PC-9 (cell line): ENCODE measurements at regions not wholly inside any gene's neighbourhood (a gene's known extent, or its start where the extent isn't known, plus 50 kb on each side); places are given as distances from the start of the nearest gene placed in this dataset.

Experiments
- BruUV-seq: library from RNA; stranded (reverse); fragments of 400-500 nt; replicated peaks from 2 replicates; lab custom pipeline; 2021; lab: Mats Ljungman, UMichigan
- CTCF ChIA-PET: fragments of 300-600 bp; sonication (Branson Sonifier 250); formaldehyde crosslinking; loops from one replicate; lab custom pipeline; 2022; ENCODE audit warnings: antibody characterized with exemption; lab: Charles Lee
- POLR2A ChIA-PET: fragments of 300-600 bp; sonication (Branson Sonifier 250); formaldehyde crosslinking; loops from one replicate; lab custom pipeline; 2022; ENCODE audit warnings: antibody characterized with exemption; ENCODE audit not compliant: unreplicated experiment; lab: Charles Lee
- DNase-seq, 2 experiments: peaks; one replicate each; pipeline versions ENCODE4 v3.0.0 to v3.0.0-alpha.2; 2015 to 2022; ENCODE audit warnings: mixed read lengths in 1 of 2
- H2AFZ ChIP-seq: fragments of 200-600 bp; sonication (generic); 2 replicates; pipeline ENCODE4 v1.8.1; 2017; ENCODE audit warnings: antibody characterized with exemption
- H3F3A ChIP-seq: fragments of 200-600 bp; sonication (generic); 2 replicates; pipeline ENCODE4 v1.8.1; 2017; ENCODE audit warnings: antibody characterized with exemption, mild to moderate bottlenecking, low read depth; ENCODE audit not compliant: insufficient read depth
- H3K27ac ChIP-seq: fragments of 200-600 bp; sonication (generic); 2 replicates; pipeline ENCODE4 v1.6.1; 2016; ENCODE audit warnings: mixed run types
- H3K27me3 ChIP-seq: fragments of 200-600 bp; sonication (generic); 2 replicates; pipeline ENCODE4 v1.6.1; 2016; ENCODE audit warnings: low read depth, mixed run types; ENCODE audit not compliant: insufficient read depth
- H3K36me3 ChIP-seq: fragments of 200-600 bp; sonication (generic); 2 replicates; pipeline ENCODE4 v1.6.1; 2016; ENCODE audit warnings: low read depth, mixed run types
- H3K4me1 ChIP-seq: fragments of 200-600 bp; sonication (generic); replicated peaks from 2 replicates; pipeline ENCODE4 v1.6.1; 2016; ENCODE audit warnings: mixed run types; ENCODE audit not compliant: insufficient read depth
- H3K4me2 ChIP-seq: fragments of 200-600 bp; sonication (generic); 2 replicates; pipeline ENCODE4 v1.6.1; 2017; ENCODE audit warnings: mixed run types
- H3K4me3 ChIP-seq: fragments of 200-600 bp; sonication (generic); 2 replicates; pipeline ENCODE4 v1.6.1; 2016; ENCODE audit warnings: mixed run types
- H3K79me2 ChIP-seq: fragments of 200-600 bp; sonication (generic); 2 replicates; pipeline ENCODE4 v1.6.1; 2017; ENCODE audit warnings: low read depth, mixed run types
- H3K9me2 ChIP-seq: fragments of 200-600 bp; sonication (generic); 2 replicates; pipeline ENCODE4 v1.8.1; 2017; ENCODE audit warnings: mild to moderate bottlenecking; ENCODE audit not compliant: insufficient read depth
- H3K9me3 ChIP-seq: fragments of 200-600 bp; sonication (generic); 2 replicates; pipeline ENCODE4 v1.8.1; 2016; ENCODE audit warnings: low read depth; ENCODE audit not compliant: insufficient read depth
- H4K20me1 ChIP-seq: fragments of 200-600 bp; sonication (generic); 2 replicates; pipeline ENCODE4 v1.8.1; 2017; ENCODE audit not compliant: insufficient read depth
- EZH2 ChIP-seq: fragments of 200-600 bp; sonication (generic); IDR thresholded peaks from 2 replicates; pipeline ENCODE4 v1.8.0; 2017; ENCODE audit warnings: antibody characterized with exemption, low read depth
- intact Hi-C: fragments of 100-400 bp; cut with micrococcal nuclease; formaldehyde crosslinking; loops from one replicate; pipeline ENCODE4 v1.10.0; 2022; ENCODE audit not compliant: unreplicated experiment
- TF ChIP-seq, protein P1 (sequence below): fragments of 200-600 bp; sonication (generic); conservative IDR thresholded peaks from 2 replicates; pipeline ENCODE4 v1.6.1; 2017; ENCODE audit warnings: mixed run types, antibody characterized with exemption, mild to moderate bottlenecking, moderate library complexity

DNA sequence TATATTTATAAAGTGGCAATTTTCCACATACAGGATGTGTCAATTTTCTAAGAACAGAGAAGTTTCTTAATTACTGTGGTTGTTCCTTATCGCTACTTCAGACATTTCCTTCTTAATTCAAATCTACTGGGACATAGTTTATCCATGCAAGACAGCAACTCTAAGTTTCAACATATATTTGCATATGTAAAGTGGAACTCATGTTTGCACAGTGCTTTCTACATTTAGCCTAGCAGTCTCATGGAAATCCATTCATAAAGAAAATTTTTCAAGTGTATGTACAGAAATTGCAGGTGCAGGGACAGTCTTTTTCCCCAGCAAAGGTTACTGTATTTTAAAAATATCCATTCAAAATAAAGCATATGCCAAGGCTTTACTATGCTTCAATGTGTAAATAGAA, 956.7 kb upstream of the SEL1L start:
- Histone ChIP-seq H3K4me2 (no peak overlapping the region), H3K9me3 (no peaks in the 10 kb centered on the region), H3K27me3 (no peaks in the 10 kb centered on the region), H3K79me2 (no peaks in the 10 kb centered on the region), H3K27ac (no peak overlapping the region), H3K9me2 (no peaks in the 10 kb centered on the region), H3K4me1 (no peaks in the 10 kb centered on the region), H3K36me3 (no peaks in the 10 kb centered on the region), H2AFZ (no peak overlapping the region), H3K4me3 (no peak overlapping the region), H3F3A (no peaks in the 10 kb centered on the region), H4K20me1 (no peaks in the 10 kb centered on the region)
- ChIA-PET CTCF (no interaction called here), POLR2A (no interaction called here)
- no TSS peak for BruUV-seq
- TF ChIP-seq EZH2, result no peak
- TF ChIP-seq, protein P1, sequence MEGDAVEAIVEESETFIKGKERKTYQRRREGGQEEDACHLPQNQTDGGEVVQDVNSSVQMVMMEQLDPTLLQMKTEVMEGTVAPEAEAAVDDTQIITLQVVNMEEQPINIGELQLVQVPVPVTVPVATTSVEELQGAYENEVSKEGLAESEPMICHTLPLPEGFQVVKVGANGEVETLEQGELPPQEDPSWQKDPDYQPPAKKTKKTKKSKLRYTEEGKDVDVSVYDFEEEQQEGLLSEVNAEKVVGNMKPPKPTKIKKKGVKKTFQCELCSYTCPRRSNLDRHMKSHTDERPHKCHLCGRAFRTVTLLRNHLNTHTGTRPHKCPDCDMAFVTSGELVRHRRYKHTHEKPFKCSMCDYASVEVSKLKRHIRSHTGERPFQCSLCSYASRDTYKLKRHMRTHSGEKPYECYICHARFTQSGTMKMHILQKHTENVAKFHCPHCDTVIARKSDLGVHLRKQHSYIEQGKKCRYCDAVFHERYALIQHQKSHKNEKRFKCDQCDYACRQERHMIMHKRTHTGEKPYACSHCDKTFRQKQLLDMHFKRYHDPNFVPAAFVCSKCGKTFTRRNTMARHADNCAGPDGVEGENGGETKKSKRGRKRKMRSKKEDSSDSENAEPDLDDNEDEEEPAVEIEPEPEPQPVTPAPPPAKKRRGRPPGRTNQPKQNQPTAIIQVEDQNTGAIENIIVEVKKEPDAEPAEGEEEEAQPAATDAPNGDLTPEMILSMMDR, result no peak
- no peak for DNase-seq
- intact Hi-C loops, result no loop called here

DNA sequence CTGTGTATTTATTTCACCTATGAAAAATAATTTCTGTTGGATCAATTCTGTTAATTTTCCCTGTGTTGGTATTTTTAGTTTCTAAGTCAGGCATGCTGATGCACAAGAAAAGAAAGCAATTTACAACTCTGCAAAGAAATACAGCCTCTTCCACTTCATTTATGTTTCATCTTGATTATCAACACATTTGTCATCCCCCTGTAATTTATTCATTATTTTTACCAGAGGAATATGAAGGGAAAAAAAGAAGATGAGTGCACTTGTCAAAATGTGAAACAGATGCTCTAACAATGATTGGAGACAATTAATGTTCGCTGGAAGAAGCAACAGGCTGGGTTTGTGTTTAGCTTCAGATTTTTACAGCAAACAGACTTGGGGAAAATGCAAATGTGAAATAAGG, 958.5 kb upstream of the SEL1L start:
- Histone ChIP-seq H3K9me2 (no peaks in the 10 kb centered on the region), H3K4me1 (no peaks in the 10 kb centered on the region), H3K27me3 (no peaks in the 10 kb centered on the region), H3K36me3 (no peaks in the 10 kb centered on the region), H3F3A (no peaks in the 10 kb centered on the region), H3K4me3 (no peak overlapping the region), H3K4me2 (no peak overlapping the region), H4K20me1 (no peaks in the 10 kb centered on the region), H3K9me3 (no peaks in the 10 kb centered on the region), H3K27ac (no peak overlapping the region), H3K79me2 (no peaks in the 10 kb centered on the region), H2AFZ (no peak overlapping the region)
- BruUV-seq, result no TSS peak
- CTCF ChIA-PET, result no interaction called here
- DNase-seq, result no peak
- POLR2A ChIA-PET, result no interaction called here
- intact Hi-C loops, result no loop called here
- TF ChIP-seq, protein P1, result no peak
- no peak for TF ChIP-seq EZH2

DNA sequence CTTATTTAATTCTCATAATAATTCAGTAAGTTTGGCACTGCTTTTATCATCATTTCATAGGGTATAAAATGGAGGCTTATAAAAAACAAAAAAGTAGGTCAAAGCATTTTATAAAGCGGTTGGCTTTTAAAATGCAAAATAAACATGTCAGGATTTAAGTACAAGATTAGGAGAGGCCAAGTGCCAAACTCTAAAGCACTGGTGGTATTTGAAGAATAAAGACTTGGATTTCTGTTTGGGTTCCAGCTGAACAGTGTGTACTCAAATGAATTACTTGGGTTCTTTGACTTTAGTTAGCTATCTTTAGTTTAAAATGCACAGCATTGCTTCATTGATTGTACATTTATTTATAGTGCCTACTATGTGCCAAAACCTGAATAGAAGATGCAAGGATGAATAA, 966.6 kb upstream of the SEL1L start:
- intact Hi-C loops, result no loop called here
- POLR2A ChIA-PET, result no interaction called here
- Histone ChIP-seq H3K9me3 (no peaks in the 10 kb centered on the region), H3K4me3 (no peak overlapping the region), H3K36me3 (no peaks in the 10 kb centered on the region), H3K4me2 (no peak overlapping the region), H2AFZ (no peak overlapping the region), H4K20me1 (no peaks in the 10 kb centered on the region), H3K27ac (no peak overlapping the region), H3K9me2 (no peaks in the 10 kb centered on the region), H3K79me2 (no peaks in the 10 kb centered on the region), H3K27me3 (no peaks in the 10 kb centered on the region), H3K4me1 (no peaks in the 10 kb centered on the region), H3F3A (no peaks in the 10 kb centered on the region)
- CTCF ChIA-PET, result no interaction called here
- TF ChIP-seq EZH2, result no peak
- TF ChIP-seq, protein P1, result no peak
- no TSS peak for BruUV-seq
- no peak for DNase-seq
